GM13976 (cell line): ENCODE measurements at regions not wholly inside any gene's neighbourhood (a gene's known extent, or its start where the extent isn't known, plus 50 kb on each side); places are given as distances from the start of the nearest gene placed in this dataset.

ENCODE experiments used
- DNase-seq: peaks from one replicate; pipeline ENCODE4 v3.0.0; 2012; ENCODE audit warnings: low spot score
- in situ Hi-C: fragments of 300-500 bp; cut with MboI; formaldehyde crosslinking; loops from one replicate; pipeline ENCODE4 v1.12.0; 2022; ENCODE audit warnings: low sequenced_read_pairs, mixed read lengths, inconsistent platforms; ENCODE audit not compliant: unreplicated experiment
- TF ChIP-seq, protein P1 (sequence below): IDR thresholded peaks from 2 replicates; pipeline ENCODE4 v1.5.1; 2012; ENCODE audit warnings: borderline replicate concordance, mild to moderate bottlenecking; ENCODE audit not compliant: insufficient read depth; ENCODE audit errors: extremely low read depth, missing control alignments, control extremely low read depth

GRCh38 chr1:30241681-30242080 lies 481.7 kb downstream of the MATN1 start:
- TF ChIP-seq, protein P1, sequence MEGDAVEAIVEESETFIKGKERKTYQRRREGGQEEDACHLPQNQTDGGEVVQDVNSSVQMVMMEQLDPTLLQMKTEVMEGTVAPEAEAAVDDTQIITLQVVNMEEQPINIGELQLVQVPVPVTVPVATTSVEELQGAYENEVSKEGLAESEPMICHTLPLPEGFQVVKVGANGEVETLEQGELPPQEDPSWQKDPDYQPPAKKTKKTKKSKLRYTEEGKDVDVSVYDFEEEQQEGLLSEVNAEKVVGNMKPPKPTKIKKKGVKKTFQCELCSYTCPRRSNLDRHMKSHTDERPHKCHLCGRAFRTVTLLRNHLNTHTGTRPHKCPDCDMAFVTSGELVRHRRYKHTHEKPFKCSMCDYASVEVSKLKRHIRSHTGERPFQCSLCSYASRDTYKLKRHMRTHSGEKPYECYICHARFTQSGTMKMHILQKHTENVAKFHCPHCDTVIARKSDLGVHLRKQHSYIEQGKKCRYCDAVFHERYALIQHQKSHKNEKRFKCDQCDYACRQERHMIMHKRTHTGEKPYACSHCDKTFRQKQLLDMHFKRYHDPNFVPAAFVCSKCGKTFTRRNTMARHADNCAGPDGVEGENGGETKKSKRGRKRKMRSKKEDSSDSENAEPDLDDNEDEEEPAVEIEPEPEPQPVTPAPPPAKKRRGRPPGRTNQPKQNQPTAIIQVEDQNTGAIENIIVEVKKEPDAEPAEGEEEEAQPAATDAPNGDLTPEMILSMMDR: no peak
- in situ Hi-C loops: no loop called here
- no peak for DNase-seq

DNA sequence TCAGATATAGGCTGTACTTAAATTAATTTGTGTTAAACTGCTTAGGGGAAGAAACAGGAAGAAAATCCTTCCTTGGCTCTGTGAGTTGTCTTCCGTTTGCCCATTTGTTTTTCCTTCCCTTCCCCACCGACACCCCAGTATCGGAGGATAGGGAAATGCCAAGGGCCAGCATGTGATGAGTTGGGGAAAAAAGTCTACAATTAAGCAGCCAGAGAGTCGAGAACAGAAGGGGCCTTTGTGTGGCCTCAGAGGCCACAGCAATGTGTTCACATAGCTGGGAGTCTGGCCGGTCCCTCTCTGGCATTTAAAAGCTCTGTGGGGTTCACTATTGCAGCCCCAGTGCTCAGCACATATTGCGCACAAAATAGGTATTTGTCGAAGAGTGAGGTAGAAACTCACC lies 489.3 kb downstream of the MATN1 start:
- in situ Hi-C loops: no loop called here
- TF ChIP-seq, protein P1: no peak
- no peak for DNase-seq

DNA sequence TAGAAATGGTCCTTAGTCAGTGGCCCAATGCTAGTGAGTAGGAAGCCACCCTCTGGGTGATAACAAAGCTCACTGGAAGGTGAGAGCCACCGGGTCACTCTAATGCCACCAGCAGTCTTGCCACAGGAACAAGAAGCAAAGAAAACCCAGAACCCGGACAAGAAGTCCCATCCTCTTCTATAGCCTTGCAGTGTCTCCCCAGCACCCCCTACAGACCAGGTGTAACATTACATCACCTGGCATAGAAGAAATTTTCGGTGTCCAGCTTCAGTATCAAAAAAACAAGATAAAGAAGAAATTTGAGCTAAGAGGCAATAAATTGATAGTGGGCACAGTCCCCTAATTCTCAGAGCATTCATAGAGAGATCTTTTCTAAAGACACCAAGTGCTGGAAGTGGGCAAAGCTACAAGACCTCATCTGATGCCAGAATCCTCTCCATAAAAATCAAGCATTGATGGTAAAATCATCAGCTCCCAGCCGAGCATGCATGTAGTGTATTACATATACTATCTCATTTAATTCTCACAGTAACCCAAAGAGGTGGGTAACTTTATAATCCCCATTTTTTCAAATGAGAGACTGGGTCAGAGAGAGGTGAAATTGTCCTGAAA lies 491.0 kb downstream of the MATN1 start:
- in situ Hi-C loops: no loop called here
- TF ChIP-seq, protein P1: peak; percentile 57
- peak; percentile 56 for DNase-seq

DNA sequence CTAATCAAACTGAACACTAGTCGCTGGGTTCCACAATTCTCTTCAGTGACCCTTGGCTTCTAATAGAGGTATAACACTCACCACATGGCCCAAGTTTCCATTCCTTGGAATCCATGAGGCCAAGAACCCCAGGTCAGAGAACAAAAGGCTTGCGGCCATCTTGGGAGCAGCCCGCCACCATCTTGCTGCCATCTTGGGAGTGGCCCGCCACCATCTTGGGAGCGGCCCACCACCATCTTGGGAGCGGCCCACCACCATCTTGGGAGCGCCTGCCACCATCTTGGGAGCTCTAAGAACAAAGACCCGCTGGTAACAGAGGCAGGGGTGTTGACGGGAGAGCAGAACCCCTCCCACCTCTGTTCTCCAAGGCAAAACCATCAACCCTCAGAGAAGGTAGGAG lies 493.4 kb downstream of the MATN1 start:
- in situ Hi-C loops: no loop called here
- no peak for DNase-seq

DNA sequence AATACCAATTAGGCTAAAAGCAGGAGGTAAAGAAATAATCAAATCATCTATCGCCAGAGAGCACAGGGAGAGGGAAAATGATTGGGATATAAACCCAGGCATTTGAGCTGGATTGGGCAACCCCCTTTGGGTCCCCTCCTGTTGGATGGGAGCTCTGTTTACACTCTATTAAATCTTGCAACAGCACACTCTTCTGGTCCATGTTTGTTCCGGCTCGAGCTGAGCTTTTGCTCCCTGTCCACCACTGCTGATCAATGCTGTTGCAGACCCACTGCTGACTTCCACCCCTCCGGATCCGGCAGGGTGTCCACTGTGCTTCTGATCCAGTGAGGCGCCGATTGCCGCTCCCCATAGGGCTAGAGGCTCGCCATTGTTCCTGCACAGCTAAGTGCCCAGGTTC lies 493.8 kb downstream of the MATN1 start:
- DNase-seq: no peak
- in situ Hi-C loops: no loop called here
- TF ChIP-seq, protein P1: no peak

More for the DNA sequence above, 493.4 kb downstream of the MATN1 start:
- TF ChIP-seq, protein P1: no peak

DNA sequence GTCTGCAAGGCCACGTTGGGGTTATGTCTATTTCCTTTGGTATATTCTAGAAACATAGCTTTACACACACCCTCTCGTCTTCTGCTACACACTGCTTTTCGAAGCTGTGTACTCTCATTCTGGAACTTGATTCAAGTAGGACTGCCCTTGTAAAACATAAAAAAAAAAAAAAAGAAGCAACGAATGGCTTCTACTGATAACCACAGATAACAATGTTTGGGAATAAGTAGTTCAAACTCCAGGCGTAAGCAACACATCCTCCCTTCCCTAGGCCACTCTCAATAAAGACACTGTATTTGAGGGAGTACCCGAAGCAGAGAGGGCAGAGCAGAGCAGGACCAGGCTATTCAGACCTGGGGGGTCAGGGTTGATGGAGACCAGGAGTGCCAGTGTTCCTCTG lies 496.7 kb downstream of the MATN1 start:
- no peak for DNase-seq
- in situ Hi-C loops: no loop called here
- TF ChIP-seq, protein P1: no peak

DNA sequence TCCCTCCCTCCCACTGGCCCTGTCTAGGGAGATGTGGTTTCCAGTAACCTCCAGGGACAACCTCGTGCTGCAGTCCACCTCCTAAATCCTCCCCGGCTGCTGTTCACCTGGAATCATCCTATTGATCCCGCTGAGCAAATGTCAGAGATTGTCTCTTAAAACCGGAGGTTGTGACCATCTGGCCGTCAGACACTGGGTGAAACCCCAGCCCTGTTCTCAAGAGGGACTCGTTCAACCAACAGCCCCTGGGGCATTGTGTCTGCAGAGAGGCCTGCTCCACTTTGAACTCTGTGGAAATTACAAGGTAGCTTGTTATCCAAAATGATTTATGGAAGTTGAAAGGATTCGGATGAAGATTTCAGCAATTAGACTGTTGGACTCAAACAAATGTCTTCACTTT lies 498.0 kb downstream of the MATN1 start:
- no peak for DNase-seq
- in situ Hi-C loops: no loop called here
- TF ChIP-seq, protein P1: no peak
